ENCODE measurements at regions not wholly inside any gene's neighbourhood (a gene's known extent, or its start where the extent isn't known, plus 50 kb on each side); places are given as distances from the start of the nearest gene placed in this dataset.
"Not testable (repeated sequence)": the region's sequence is repeated elsewhere in the genome, so short reads cannot be mapped to it uniquely, and the experiment has no call there.

DNA sequence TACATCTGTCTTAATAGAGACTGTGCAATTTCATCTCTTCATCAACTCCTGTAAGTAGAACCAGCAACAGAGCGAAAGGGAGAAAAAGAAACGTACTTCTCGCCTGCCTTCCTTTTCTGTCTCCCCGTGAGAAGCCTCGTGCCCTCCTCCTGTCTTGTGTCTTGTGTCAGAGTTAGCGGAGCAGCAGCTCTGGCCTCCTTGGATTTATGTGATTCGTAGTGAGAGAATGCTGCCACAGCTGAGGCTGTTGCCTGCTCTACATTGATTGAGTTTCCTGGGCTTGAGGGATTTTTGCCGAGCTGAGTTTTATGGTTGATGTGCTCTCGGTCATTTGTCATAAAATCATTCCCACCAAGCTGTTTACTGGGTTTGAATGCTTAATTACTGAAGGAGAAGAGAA lies 579.1 kb upstream of the RBFOX1 start:
- no peak overlapping the region for H3K4me3 ChIP-seq
- TF ChIP-seq, protein P1, sequence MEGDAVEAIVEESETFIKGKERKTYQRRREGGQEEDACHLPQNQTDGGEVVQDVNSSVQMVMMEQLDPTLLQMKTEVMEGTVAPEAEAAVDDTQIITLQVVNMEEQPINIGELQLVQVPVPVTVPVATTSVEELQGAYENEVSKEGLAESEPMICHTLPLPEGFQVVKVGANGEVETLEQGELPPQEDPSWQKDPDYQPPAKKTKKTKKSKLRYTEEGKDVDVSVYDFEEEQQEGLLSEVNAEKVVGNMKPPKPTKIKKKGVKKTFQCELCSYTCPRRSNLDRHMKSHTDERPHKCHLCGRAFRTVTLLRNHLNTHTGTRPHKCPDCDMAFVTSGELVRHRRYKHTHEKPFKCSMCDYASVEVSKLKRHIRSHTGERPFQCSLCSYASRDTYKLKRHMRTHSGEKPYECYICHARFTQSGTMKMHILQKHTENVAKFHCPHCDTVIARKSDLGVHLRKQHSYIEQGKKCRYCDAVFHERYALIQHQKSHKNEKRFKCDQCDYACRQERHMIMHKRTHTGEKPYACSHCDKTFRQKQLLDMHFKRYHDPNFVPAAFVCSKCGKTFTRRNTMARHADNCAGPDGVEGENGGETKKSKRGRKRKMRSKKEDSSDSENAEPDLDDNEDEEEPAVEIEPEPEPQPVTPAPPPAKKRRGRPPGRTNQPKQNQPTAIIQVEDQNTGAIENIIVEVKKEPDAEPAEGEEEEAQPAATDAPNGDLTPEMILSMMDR (IDR thresholded peaks at IDR 0.05), result no peak
- H3K4me1 ChIP-seq (ENCODE audit: control insufficient read depth in 1 of 2, low read depth in 2 of 2), result no peaks in the 10 kb centered on the region
- ATAC-seq (ENCODE audit: insufficient number of reproducible peaks, low FRiP score, low read depth) (no peak), DNase-seq (ENCODE audit: low spot score) (no peak)
- H3K27me3 ChIP-seq (replicated peaks; ENCODE audit: insufficient read depth), result no peaks in the 10 kb centered on the region
- H3K36me3 ChIP-seq, result no peaks in the 10 kb centered on the region
- no peaks in the 10 kb centered on the region for H3K9me3 ChIP-seq
- no peak overlapping the region for H3K27ac ChIP-seq

DNA sequence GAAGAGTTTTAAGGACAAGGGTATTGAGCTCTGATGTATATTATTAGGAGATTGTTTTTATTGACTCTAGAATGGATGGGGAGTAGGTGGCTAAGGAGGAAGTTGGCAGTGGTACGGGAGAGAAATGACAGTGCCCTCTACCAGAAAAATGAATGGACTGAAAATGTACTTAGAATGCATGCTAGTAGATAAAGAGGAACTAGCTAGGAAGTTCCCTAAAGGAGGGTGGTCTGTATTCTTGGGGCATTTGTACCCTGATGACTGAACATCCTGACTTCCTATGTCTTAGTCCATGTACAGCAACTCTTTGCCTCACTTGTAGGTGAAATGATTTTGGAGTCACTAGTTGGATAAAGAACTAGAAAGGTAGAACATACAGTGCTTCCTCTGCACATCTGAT lies 581.5 kb upstream of the RBFOX1 start:
- ATAC-seq (ENCODE audit: insufficient number of reproducible peaks, low FRiP score, low read depth) (no peak), DNase-seq (ENCODE audit: low spot score) (no peak)
- H3K27ac ChIP-seq, result no peak overlapping the region
- no peaks in the 10 kb centered on the region for H3K4me1 ChIP-seq (ENCODE audit: control insufficient read depth in 1 of 2, low read depth in 2 of 2)
- TF ChIP-seq, protein P1 (IDR thresholded peaks at IDR 0.05), result no peak
- no peaks in the 10 kb centered on the region for H3K36me3 ChIP-seq
- H3K27me3 ChIP-seq (replicated peaks; ENCODE audit: insufficient read depth), result no peaks in the 10 kb centered on the region
- H3K4me3 ChIP-seq, result no peak overlapping the region
- H3K9me3 ChIP-seq, result no peaks in the 10 kb centered on the region

- H3K4me1 ChIP-seq (ENCODE audit: control insufficient read depth in 1 of 2, low read depth in 2 of 2), result no peaks in the 10 kb centered on the region
- H3K27ac ChIP-seq, result no peak overlapping the region
- DNase-seq (ENCODE audit: low spot score) (no peak), ATAC-seq (ENCODE audit: insufficient number of reproducible peaks, low FRiP score, low read depth) (no peak)
- TF ChIP-seq, protein P1 (IDR thresholded peaks at IDR 0.05), result no peak
- no peaks in the 10 kb centered on the region for H3K36me3 ChIP-seq
- H3K27me3 ChIP-seq (replicated peaks; ENCODE audit: insufficient read depth), result no peaks in the 10 kb centered on the region
- no peaks in the 10 kb centered on the region for H3K9me3 ChIP-seq
- H3K4me3 ChIP-seq, result no peak overlapping the region
These were observed 582.9 kb upstream of the RBFOX1 start for GRCh38 chr16:6749698-6750097.

DNA sequence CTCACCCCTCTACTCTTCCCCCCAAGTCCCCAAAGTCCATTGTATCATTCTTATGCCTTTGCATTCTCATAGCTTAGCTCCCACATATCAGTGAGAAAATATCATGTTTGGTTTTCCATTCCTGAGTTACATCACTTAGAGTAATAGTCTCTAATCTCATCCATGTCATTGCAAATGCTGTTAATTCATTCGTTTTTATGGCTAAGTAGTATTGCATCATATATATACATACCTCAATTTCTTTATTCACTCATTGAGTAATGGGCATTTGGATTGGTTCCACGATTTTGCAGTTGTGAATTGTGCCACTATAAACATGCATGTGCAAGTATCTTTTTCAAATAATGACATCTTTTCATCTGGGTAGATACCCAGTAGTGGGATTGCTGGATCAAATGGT lies 596.3 kb upstream of the RBFOX1 start:
- not testable (repeated sequence) for H3K27me3 ChIP-seq (replicated peaks; ENCODE audit: insufficient read depth); H3K4me1 ChIP-seq (ENCODE audit: control insufficient read depth in 1 of 2, low read depth in 2 of 2); H3K9me3 ChIP-seq; ATAC-seq (ENCODE audit: insufficient number of reproducible peaks, low FRiP score, low read depth); H3K27ac ChIP-seq; DNase-seq (ENCODE audit: low spot score); H3K36me3 ChIP-seq; H3K4me3 ChIP-seq

- no peak overlapping the region for H3K4me3 ChIP-seq
- no peaks in the 10 kb centered on the region for H3K9me3 ChIP-seq
- DNase-seq (ENCODE audit: low spot score) (no peak), ATAC-seq (ENCODE audit: insufficient number of reproducible peaks, low FRiP score, low read depth) (no peak)
- no peak overlapping the region for H3K27ac ChIP-seq
- H3K27me3 ChIP-seq (replicated peaks; ENCODE audit: insufficient read depth), result no peaks in the 10 kb centered on the region
- H3K36me3 ChIP-seq, result no peaks in the 10 kb centered on the region
- TF ChIP-seq, protein P1 (IDR thresholded peaks at IDR 0.05), result no peak
- H3K4me1 ChIP-seq (ENCODE audit: control insufficient read depth in 1 of 2, low read depth in 2 of 2), result no peaks in the 10 kb centered on the region
These were observed 597.0 kb upstream of the RBFOX1 start for GRCh38 chr16:6735631-6736030.

GRCh38 chr16:6732166-6732565 lies 600.5 kb upstream of the RBFOX1 start:
- H3K27ac ChIP-seq, result no peak overlapping the region
- no peaks in the 10 kb centered on the region for H3K36me3 ChIP-seq
- TF ChIP-seq, protein P1 (IDR thresholded peaks at IDR 0.05), result no peak
- H3K9me3 ChIP-seq, result no peaks in the 10 kb centered on the region
- H3K4me3 ChIP-seq, result no peak overlapping the region
- DNase-seq (ENCODE audit: low spot score) (no peak), ATAC-seq (ENCODE audit: insufficient number of reproducible peaks, low FRiP score, low read depth) (no peak)
- no peaks in the 10 kb centered on the region for H3K4me1 ChIP-seq (ENCODE audit: control insufficient read depth in 1 of 2, low read depth in 2 of 2)
- no peaks in the 10 kb centered on the region for H3K27me3 ChIP-seq (replicated peaks; ENCODE audit: insufficient read depth)

Data from thoracic aorta (tissue), 2 donors.